ENCODE measurements at regions not wholly inside any gene's neighbourhood (a gene's known extent, or its start where the extent isn't known, plus 50 kb on each side); places are given as distances from the start of the nearest gene placed in this dataset.

- Histone ChIP-seq H3K4me1 (ENCODE audit: control insufficient read depth, insufficient read depth, low read length) (no peaks in the 10 kb centered on the region), H3K27me3 (ENCODE audit: control insufficient read depth, insufficient read depth, low read length) (no peaks in the 10 kb centered on the region), H3K9ac (ENCODE audit: low read length) (no peak overlapping the region), H3K27ac (ENCODE audit: low read depth, low read length) (no peak overlapping the region), H3K36me3 (ENCODE audit: control insufficient read depth, insufficient read depth, low read length) (no peaks in the 10 kb centered on the region), H3K4me3 (ENCODE audit: low read length) (no peak overlapping the region)
Observed at GRCh38 chr3:189108067-189108466, 63.7 kb upstream of the TPRG1 start.

GRCh38 chr3:189108735-189109134 lies 63.0 kb upstream of the TPRG1 start:
- Histone ChIP-seq H3K9ac (ENCODE audit: low read length) (no peak overlapping the region), H3K36me3 (ENCODE audit: control insufficient read depth, insufficient read depth, low read length) (no peaks in the 10 kb centered on the region), H3K27ac (ENCODE audit: low read depth, low read length) (no peak overlapping the region), H3K4me1 (ENCODE audit: control insufficient read depth, insufficient read depth, low read length) (no peaks in the 10 kb centered on the region), H3K27me3 (ENCODE audit: control insufficient read depth, insufficient read depth, low read length) (no peaks in the 10 kb centered on the region), H3K4me3 (ENCODE audit: low read length) (no peak overlapping the region)

- H3K4me3 ChIP-seq (ENCODE audit: low read length): no peak overlapping the region
- no peaks in the 10 kb centered on the region for H3K4me1 ChIP-seq (ENCODE audit: control insufficient read depth, insufficient read depth, low read length)
- no peak overlapping the region for H3K27ac ChIP-seq (ENCODE audit: low read depth, low read length)
- no peaks in the 10 kb centered on the region for H3K36me3 ChIP-seq (ENCODE audit: control insufficient read depth, insufficient read depth, low read length)
- no peak overlapping the region for H3K9ac ChIP-seq (ENCODE audit: low read length)
- no peaks in the 10 kb centered on the region for H3K27me3 ChIP-seq (ENCODE audit: control insufficient read depth, insufficient read depth, low read length)
Observed at GRCh38 chr3:189109145-189109544, 62.6 kb upstream of the TPRG1 start.

- Histone ChIP-seq H3K9ac (ENCODE audit: low read length) (no peak overlapping the region), H3K4me1 (ENCODE audit: control insufficient read depth, insufficient read depth, low read length) (no peaks in the 10 kb centered on the region), H3K36me3 (ENCODE audit: control insufficient read depth, insufficient read depth, low read length) (no peaks in the 10 kb centered on the region), H3K4me3 (ENCODE audit: low read length) (no peak overlapping the region), H3K27me3 (ENCODE audit: control insufficient read depth, insufficient read depth, low read length) (no peaks in the 10 kb centered on the region), H3K27ac (ENCODE audit: low read depth, low read length) (no peak overlapping the region)
Observed at GRCh38 chr3:189117087-189117486, 54.7 kb upstream of the TPRG1 start.

GRCh38 chr3:189118896-189119295 lies 52.9 kb upstream of the TPRG1 start:
- H3K27me3 ChIP-seq (ENCODE audit: control insufficient read depth, insufficient read depth, low read length): no peaks in the 10 kb centered on the region
- no peak overlapping the region for H3K4me3 ChIP-seq (ENCODE audit: low read length)
- no peak overlapping the region for H3K27ac ChIP-seq (ENCODE audit: low read depth, low read length)
- H3K9ac ChIP-seq (ENCODE audit: low read length): no peak overlapping the region
- H3K4me1 ChIP-seq (ENCODE audit: control insufficient read depth, insufficient read depth, low read length): peaks cover 8% of the 10 kb centered on the region
- no peaks in the 10 kb centered on the region for H3K36me3 ChIP-seq (ENCODE audit: control insufficient read depth, insufficient read depth, low read length)

GRCh38 chr3:189119950-189120349 lies 51.8 kb upstream of the TPRG1 start:
- Histone ChIP-seq H3K27ac (ENCODE audit: low read depth, low read length) (no peak overlapping the region), H3K36me3 (ENCODE audit: control insufficient read depth, insufficient read depth, low read length) (no peaks in the 10 kb centered on the region), H3K4me1 (ENCODE audit: control insufficient read depth, insufficient read depth, low read length) (peaks cover 11% of the 10 kb centered on the region), H3K27me3 (ENCODE audit: control insufficient read depth, insufficient read depth, low read length) (no peaks in the 10 kb centered on the region), H3K9ac (ENCODE audit: low read length) (no peak overlapping the region), H3K4me3 (ENCODE audit: low read length) (no peak overlapping the region)

GRCh38 chr3:189121092-189121491 lies 50.7 kb upstream of the TPRG1 start:
- Histone ChIP-seq H3K9ac (ENCODE audit: low read length) (no peak overlapping the region), H3K27ac (ENCODE audit: low read depth, low read length) (no peak overlapping the region), H3K27me3 (ENCODE audit: control insufficient read depth, insufficient read depth, low read length) (no peaks in the 10 kb centered on the region), H3K4me3 (ENCODE audit: low read length) (no peak overlapping the region), H3K36me3 (ENCODE audit: control insufficient read depth, insufficient read depth, low read length) (no peaks in the 10 kb centered on the region), H3K4me1 (ENCODE audit: control insufficient read depth, insufficient read depth, low read length) (peaks cover 11% of the 10 kb centered on the region)
